DMS53 treated with DMSO at 0.1 percent for 48 hours (cell line): ENCODE measurements at regions not wholly inside any gene's neighbourhood (a gene's known extent, or its start where the extent isn't known, plus 50 kb on each side); places are given as distances from the start of the nearest gene placed in this dataset.
"Not testable (repeated sequence)": the region's sequence is repeated elsewhere in the genome, so short reads cannot be mapped to it uniquely, and the experiment has no call there.

Experiments
- DNase-seq: peaks from one replicate; lab custom pipeline; 2025; ENCODE audit not compliant: unreplicated experiment; lab: John Stamatoyannopoulos, UW

GRCh38 chr11:123344790-123345357 is 85.2 kb upstream of the GRAMD1B start:
- DNase-seq: no peak

- DNase-seq: not testable (repeated sequence)
Observed at GRCh38 chr11:123344188-123344587, 85.9 kb upstream of the GRAMD1B start.

- no peak for DNase-seq
Observed at GRCh38 chr11:123338997-123339752, 90.9 kb upstream of the GRAMD1B start.

- no peak for DNase-seq
Observed at GRCh38 chr11:123338266-123338800, 91.7 kb upstream of the GRAMD1B start.

GRCh38 chr11:123334925-123335324 is 95.1 kb upstream of the GRAMD1B start:
- DNase-seq: no peak

GRCh38 chr11:123332577-123332976 is 97.5 kb upstream of the GRAMD1B start:
- DNase-seq: not testable (repeated sequence)

GRCh38 chr11:123330948-123331347 is 99.1 kb upstream of the GRAMD1B start:
- DNase-seq: no peak

GRCh38 chr11:123330471-123330870 is 99.6 kb upstream of the GRAMD1B start:
- DNase-seq: no peak

GRCh38 chr11:123330071-123330470 is 100.0 kb upstream of the GRAMD1B start:
- DNase-seq: no peak

DNA sequence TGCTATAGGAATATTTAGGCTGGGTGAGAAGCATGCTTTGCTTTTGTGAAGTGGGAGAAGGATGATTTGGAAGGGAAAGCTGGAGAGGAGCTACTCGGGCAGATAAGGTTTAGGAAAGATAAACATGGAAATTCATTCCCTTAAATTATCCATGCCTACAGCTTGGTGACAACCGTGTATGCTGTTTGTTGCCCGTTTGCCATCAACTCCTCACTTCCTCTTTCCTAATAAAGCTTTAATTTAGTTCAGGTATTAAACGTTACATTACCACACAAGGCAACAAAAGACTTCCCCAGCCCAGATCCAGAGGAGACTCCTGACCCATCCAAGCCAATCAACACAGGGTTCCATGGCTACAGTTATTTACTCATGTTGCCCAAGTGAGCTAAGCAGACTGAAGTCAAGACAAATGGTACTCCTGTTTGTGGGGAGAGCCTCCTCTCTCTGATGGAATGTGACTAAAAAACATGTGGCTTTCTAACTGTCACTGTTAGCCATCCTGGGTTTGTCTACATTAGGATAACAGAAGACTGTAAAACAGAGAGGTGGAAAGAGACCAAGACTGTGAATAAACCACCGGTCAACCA is 101.7 kb upstream of the GRAMD1B start:
- no peak for DNase-seq

DNA sequence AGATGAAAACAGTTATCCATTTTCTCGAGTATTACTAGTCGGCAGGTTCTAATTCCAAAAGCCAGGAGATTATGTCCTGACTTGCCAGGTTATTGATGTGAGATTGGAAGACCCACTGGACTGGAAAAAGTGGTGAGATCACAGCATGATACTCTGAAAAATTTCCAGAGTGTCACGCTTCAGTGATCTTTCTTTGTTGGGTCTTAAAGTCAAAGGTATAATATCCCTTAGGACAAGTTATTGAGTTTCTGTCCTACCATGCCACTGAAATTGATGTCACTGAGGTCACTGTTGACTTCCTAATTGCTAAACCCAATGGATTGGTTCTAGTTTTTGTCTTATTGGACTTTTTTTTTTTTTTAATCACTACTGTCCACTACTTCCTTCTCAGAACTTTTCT is 104.5 kb upstream of the GRAMD1B start:
- no peak for DNase-seq

GRCh38 chr11:123323568-123323967 is 106.5 kb upstream of the GRAMD1B start:
- no peak for DNase-seq

GRCh38 chr11:123321636-123322035 is 108.4 kb upstream of the GRAMD1B start:
- no peak for DNase-seq

GRCh38 chr11:123318623-123319022 is 111.4 kb upstream of the GRAMD1B start:
- no peak for DNase-seq

DNA sequence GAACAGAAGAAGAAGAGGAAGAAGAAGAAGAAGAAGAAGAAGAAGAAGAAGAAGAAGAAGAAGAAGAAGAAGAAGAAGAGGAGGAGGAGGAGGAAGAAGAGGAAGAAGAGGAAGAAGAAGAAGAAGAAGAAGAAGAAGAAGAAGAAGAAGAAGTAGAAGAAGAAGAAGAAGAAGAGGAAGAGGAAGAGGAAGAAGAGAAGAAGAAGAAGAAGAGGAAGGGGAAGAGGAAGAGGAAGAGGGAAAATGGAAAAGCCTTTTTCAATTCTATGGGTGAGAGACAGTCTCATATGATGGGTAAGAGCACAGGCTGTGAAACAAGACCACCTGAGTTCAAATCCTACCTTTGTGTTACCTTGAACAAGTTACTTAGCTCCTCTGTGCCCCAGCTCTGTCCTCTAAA is 111.9 kb upstream of the GRAMD1B start:
- not testable (repeated sequence) for DNase-seq

- no peak for DNase-seq
Observed at GRCh38 chr11:123316003-123316402, 114.1 kb upstream of the GRAMD1B start.

- no peak for DNase-seq
Observed at GRCh38 chr11:123314972-123315371, 115.1 kb upstream of the GRAMD1B start.

DNA sequence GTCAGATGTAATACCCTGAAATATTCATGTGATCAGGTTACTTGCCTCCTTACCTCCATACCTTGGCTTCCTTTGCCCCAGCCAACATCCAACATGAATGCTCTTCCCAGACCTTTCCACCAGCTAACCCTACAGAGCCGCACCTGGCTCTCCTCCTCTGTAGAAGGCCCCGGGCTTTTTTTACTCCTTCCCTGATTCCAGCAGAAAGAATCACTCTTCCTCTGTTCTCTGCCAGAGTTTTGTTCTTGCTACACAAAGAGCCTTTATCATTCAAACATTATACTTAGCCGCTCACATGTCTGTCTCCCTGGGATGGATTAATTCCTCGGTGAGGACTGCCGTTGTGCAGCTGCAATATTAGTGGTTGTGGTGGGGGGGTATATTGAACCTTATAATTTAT is 116.8 kb upstream of the GRAMD1B start:
- DNase-seq: no peak

- DNase-seq: no peak
Observed at GRCh38 chr11:123308077-123308476, 113.0 kb upstream of the CLMP start.

DNA sequence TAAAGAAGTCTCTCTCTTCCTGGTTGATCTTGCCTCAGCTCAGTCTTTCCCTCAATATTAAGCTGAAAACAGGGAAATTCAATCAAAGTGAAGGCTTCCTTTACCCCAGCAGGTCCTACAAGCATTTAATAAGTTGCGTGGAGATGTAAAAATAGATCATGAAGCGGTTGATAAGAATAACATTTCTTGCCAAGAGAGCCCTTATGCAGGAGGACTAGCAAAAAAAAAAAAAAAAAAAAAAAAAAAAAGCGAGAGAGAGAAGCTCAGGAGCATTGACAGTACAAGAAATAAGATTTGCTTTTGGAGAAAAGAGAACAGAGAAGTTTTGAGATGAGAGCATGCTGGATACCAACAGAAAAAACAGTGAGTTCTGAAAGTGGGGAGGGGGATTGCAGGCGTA is 112.2 kb upstream of the CLMP start:
- DNase-seq: no peak

GRCh38 chr11:123306531-123306930 is 111.5 kb upstream of the CLMP start:
- DNase-seq: no peak
